ENCODE measurements at regions not wholly inside any gene's neighbourhood (a gene's known extent, or its start where the extent isn't known, plus 50 kb on each side); places are given as distances from the start of the nearest gene placed in this dataset.

DNA sequence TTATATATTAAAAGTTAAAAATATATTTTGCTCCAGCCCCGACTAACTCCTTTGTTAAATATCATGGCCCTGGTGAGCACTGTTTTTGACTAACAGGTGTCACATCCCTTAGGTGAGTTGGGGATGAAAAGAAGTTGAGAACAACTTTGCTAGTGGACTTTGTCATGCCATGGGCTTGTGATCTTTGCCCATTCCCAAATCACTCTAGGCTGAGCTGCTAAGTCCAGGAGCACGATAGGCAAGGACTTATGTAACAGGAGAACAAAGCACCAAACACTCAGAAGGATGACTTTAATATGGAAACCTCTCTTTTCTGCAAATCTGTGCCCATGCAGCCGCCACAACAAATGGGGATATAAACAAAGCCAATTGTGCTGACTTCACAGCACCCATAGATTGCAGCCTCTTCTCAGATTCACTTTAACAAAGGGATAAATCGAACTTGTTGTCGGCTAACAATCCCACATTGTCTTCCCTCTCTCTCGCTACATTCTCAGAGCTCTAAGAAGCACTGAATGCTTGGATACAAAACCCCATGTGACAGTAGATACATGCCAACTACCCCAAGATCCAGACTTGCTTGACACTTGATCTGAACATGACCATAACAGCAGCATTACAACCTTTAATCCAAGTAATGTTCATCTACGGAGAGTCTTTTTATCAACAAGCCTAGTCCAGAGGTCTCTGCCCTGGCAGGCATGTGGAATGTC is 86.8 kb upstream of the CD180 start:
- DNase-seq, result no peak

DNA sequence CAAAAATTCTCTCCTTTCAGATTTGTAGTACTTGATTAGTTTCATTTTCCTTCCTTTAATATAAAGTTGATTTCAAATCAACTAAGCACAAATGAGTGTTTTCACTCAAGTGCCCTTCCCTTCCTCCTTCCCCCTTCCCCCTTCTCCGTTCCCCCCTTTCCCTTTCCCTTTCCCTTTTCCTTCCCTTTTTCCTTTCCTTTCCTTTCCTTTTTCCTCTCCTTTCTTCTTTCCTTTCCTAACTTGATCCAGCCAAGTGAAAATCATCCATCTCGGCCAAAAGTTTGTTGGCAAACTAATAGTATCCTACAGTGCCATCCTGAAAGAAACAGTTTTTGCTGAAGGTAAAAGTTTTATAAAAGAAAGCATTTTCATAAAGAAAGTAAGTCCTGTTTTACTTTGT is 85.3 kb upstream of the CD180 start:
- no peak for DNase-seq

GRCh38 chr5:67273689-67274356 is 77.2 kb upstream of the CD180 start:
- DNase-seq, result no peak

DNA sequence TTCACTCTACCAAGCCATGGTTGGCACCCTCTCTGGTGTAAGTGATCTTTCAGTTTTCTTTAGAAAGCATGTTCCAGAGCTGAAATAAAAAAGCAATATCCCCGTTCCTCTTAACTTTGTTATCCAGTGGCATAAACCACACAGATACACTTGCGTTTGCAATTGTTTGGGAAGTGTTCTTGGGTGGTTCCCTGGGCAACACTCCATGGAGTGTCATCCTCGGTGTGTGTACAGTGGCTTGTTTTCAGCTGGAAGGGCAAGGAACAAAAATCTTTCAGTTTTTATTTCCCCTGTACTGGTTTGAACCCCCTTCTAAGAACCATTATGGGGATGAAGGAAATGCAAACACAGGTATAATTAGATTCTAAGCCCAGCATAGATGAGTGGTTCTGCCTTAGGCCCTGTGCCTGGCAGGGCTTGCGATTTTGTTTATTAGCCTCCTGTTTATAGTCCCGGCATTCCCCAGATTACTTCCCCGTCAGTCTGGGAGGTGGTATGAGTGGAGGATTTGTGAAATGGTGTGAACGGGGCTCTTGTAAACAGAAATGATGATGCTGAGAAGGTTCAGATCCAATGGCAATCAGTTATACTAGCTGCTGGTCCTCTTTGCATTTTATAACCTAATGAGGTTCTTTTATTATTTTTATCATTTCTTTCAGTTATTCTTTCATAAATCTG is 76.0 kb upstream of the CD180 start:
- DNase-seq, result no peak

GRCh38 chr5:67268231-67269021 is 71.8 kb upstream of the CD180 start:
- no peak for DNase-seq

GRCh38 chr5:67267512-67268216 is 71.1 kb upstream of the CD180 start:
- no peak for DNase-seq

GRCh38 chr5:67266654-67267350 is 70.2 kb upstream of the CD180 start:
- no peak for DNase-seq

DNA sequence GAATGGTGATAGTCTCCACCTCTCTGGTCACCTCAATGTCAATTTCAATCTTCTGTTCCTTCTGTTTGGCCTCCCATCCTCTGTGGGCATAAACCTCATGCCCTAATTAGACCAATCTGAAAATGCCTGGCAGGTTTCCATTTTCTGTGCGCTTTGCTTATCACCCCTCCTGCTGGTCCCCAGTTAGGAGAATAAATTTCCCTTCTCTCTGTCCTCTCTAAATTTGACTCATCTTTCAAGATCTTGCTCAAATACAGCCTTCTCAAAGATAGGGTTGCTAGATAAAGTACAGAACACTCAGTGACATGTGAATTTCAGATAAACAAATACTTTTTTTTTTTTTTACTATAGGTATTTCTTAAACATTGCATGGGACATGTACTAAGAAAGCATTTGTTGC is 69.4 kb upstream of the CD180 start:
- DNase-seq, result no peak

- no peak for DNase-seq
Measured at GRCh38 chr5:67263656-67264408, 67.2 kb upstream of the CD180 start.

- no peak for DNase-seq
Measured at GRCh38 chr5:67262956-67263355, 66.4 kb upstream of the CD180 start.

DNA sequence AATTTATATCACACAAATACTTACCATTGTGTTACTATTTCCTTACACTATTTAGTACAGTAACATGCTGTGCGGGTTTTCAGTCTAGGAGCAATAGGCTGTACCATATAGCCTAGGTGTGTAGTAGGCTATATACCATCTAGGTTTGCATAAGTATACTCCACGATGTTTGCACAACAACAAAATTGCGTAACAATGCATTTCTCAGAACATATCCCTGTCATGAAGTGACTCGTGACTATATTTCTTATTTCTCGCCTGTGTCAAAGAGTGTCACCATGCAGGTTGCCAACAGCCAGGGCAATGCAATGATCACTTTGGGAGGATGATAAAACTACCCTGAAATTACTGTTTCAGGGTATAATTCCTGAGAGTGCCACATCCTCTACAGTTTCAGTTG is 65.6 kb upstream of the CD180 start:
- no peak for DNase-seq

- DNase-seq, result no peak
Measured at GRCh38 chr5:67259548-67260215, 63.1 kb upstream of the CD180 start.

- no peak for DNase-seq
Measured at GRCh38 chr5:67257500-67257899, 60.9 kb upstream of the CD180 start.

GRCh38 chr5:67257077-67257476 is 60.5 kb upstream of the CD180 start:
- no peak for DNase-seq

DNA sequence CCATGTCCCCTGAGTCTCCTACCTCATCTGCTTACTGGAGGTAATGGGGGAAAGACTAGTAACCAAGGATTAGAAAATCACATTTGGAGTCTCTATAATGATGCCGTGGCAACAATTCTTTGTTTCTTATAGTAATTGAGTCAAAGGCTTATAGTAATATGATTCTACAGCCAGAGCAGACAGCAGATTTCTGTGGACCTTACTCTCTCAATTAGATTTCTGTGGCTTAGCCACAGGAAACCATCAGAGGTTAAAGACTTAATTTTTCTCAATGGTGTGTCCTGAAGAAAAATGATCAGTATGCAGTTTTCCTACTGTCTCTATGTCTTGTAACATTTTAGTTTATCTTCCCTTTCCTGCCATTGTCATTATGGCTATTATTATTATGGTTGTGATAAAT is 59.3 kb upstream of the CD180 start:
- no peak for DNase-seq

DNA sequence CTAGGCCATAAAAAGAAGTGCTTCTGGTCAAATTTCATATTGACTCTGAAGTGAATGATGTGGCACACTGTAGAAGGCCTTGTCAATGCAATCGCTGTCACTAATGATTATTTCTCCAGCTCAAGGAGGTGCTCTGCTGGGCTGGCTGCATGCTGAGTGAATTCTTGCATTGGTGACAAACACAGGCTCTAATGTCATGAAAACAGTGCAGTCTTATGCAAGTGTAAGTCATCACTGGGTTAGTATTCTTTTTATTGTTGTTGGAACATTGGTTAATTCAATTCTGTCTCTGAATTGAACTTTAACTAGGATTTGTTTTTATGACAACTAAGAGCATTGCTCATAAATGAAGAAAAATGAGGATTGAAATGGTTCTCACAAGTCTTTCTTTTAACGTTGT is 57.3 kb upstream of the CD180 start:
- DNase-seq, result no peak

GRCh38 chr5:67249590-67249895 is 52.9 kb upstream of the CD180 start:
- DNase-seq, result no peak

DNA sequence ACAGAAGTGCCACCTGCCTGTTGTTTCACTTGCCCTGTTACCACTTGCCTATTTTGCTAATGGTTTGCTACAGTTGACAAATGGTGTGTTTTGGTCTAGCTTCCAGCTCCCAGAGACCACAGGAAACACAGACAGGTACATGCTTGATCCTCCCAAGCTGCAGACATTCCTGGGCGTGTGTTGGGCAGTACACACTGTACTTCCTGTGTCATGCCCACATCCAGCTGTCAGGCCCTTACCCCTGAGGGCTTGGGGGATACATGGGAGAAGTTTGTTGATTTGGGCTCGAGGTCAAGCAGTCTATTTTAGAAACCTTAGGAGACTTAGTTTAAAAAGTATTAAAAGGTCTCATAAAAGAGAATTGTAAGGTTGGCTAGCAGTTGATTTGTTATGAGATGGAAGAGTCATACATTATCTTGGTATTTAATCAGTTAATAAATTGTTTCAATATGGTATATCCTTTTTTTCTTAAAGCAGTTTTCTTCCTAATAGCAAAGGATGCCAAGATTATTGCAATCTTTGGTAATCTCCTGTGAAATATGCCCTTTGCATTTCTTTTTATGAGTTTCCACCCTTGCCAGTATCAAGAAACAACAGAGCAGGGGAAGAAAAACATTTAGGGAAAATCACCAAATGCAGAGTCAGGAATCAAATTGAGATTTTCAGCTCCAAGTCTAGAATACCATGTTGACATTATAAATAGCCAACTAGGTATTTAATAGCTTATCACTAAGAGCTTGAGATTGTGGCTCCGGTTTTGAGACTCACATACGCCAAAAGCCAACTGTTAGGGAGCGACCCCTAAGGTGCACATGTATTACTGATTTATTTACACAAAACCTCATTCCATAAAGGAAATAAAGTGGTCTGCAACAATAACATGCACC is 52.3 kb upstream of the CD180 start:
- DNase-seq, result no peak

DNA sequence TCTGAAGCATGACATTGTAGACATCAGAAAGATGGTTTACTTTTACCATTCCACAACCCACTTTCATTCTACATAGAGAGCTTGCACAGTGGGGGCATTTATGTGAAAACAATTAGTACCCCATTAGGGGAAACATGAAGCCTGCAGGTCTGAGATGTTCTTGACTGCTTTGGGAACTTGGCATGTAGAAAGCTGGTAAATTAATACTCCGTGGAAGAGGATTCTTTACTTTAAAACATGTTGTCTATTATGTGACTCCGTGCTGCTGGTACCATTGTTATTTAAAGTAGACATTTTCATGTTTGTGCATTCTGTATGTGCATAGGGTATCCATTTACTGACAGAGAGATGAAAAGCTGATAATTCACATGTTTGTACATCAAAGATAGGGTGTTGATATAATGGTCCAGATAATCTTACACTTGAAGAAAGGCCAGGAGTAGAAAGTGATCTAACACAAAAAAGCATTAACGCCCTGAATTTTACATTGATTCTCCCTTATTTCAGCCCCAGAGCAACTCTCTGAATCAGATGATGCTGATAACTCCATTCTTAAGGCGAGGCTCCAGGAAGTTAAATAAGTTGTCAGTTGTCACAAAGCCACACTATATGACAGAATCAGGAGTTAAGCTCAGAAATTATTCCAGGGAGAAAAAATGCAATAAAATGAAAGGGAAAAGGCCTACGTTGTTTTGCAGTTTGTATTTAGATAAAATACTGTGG is 50.1 kb upstream of the CD180 start:
- no peak for DNase-seq

Data from SHP77 (cell line).